ENCODE measurements at regions not wholly inside any gene's neighbourhood (a gene's known extent, or its start where the extent isn't known, plus 50 kb on each side); places are given as distances from the start of the nearest gene placed in this dataset.
"Not testable (repeated sequence)": the region's sequence is repeated elsewhere in the genome, so short reads cannot be mapped to it uniquely, and the experiment has no call there.

DNA sequence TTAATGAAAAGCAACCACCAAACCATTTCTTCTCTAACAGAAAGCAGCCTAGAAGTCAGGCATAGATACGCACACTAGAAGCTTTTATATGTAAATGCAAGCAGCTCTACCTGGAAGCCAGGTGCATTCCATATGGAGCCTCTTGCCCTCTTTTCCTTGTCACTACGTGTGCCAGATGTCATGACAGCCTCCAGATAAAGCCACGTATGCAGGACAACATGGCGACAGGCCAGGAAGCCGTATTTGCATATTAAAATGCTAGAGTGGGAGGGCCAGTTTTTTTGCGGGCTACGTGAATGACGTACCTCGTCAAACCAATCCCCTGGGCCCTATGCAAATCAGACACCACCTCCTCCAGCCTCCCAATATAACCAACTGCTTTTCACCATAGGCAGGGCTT is 308.1 kb upstream of the SPTLC3 start:
- no peak for DNase-seq

DNA sequence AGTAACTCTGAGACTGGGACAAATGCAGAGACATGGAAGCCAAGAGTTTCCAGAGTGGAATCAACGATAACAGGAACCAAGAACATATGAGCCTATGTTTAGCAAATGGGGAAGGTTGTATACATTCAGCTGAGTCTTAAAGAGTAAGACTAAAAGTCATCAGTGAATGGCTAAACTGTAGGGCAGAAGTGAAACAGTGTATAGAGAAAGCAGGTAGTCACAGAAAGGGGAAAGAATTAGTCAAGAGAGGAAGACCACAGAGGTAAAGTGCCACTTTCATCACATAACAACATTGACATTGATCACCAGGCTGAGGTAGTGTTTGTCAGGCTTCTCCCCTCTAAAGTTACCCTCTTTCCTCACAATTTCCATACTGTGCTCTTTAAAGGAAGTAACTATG is 306.5 kb upstream of the SPTLC3 start:
- DNase-seq: no peak

DNA sequence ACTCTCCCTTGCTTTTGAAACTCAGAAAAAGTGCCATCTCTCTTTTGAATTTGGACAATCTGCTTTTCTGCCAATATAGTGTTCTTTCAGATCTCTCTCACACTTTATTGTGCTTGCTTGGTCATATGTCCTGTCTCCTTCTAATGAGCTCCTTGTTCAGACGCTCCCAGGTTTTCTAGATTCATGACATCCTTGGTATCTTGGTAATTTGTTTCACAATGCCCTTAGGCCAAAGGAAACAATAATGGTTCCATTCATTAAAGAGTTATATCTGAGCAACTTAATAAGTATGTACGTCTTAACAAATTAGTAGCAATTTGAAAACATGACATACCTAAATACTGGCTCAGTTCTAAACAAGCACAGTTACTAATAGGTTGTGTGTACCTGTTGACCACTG is 293.4 kb upstream of the SPTLC3 start:
- no peak for DNase-seq

DNA sequence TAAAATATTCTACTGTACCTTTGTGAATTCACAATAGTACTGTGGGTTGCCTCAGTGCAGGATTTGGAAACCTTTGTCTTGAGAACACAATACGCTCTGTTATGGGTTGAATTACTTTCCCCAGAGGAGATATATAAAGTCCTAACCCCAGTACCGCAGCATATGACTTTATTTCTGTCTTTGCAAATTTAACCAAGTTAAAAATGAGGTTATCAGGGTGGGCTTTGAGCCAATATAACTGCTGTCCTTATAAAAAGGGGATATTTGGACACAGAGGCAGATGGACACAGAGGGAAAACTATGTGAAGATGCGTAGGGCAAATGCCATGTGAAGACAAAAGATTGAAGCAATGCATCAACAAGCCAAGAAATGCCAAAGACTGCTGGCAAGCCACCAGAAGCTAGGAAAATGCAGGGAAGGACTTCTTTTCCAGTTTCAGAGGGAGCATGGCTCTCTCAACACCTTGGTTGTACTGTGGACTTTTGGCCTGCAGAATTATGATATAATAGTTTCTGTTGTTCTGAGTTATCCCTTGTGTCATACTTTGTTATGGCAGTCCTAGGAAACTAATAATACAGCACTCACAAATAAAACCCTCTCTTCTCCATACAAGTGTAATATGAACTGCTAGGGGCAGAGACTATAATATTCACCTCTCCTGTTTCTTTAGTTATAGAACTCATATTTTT is 292.6 kb upstream of the SPTLC3 start:
- no peak for DNase-seq

DNA sequence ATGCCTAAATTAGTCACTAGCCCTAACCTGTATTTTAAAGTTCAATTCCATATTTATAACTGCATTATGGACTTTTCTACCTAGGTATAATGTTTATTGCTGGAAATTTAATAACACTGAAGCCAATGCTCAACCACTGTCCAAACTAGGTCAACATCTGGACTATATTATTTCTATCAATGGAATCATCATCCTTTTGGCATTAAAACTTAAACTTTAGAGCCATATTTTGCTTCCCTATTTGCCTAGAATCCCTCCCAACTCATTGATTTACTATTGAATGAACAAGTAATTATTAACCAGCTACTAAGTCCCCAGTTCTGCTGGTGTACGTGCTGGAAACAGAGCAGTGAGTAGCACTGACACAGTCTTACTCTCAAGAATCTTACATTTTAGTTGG is 291.7 kb upstream of the SPTLC3 start:
- DNase-seq: no peak

DNA sequence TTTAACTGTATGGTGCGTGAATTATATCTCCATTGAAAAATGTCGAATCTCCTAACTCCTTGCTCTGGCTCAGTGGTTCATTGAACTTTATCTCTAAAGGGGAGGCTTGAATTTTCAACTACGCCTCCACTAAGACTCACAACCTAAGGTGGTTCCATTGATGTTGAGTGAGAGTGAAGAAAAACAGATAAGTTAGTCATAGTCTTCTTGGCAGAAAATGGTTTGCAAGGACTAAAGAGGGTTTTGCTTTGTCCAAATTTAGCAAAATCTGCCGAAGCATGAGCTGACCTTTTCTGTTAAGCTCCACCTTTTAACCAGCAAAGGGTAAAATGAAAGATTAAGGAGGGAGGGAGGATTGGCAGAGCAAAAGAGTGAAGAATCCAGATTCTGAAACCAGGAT is 290.2 kb upstream of the SPTLC3 start:
- DNase-seq: no peak

DNA sequence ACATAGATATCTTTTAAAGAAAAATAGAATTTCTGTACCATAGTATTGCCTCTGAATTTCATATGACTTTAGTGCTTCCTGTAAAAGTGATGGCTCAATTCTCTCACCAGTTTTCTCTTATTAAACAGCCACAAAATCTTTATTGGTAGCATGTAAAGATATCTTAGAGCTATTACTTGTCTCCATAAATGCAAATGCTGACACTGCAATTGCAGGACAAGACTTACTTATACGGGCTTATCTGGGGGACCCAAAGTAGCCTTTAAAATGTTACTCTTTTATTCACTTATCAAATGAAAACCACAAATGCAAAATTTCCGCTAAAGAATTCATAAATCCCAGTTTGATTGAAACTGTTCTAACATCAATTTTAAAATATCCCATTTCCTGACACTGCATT is 287.1 kb upstream of the SPTLC3 start:
- no peak for DNase-seq

DNA sequence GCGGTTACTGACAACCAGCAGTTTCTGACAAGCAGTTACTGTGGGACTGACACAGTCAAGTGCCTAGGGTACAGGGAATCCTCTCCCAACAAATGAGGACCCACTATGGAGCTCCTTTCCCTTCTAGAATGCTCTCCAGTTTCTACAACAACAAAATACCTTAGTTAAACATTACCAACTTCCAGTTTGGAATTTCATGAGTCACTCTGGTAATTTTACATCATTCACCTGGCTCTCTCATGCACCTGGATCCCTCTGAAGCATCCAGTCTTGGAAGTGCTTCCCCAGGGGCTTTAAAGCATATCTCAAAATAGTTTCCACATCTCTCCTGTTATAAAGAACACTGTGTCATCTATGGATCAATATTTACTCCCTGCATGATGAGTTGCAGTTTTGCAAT is 286.7 kb upstream of the SPTLC3 start:
- DNase-seq: no peak

DNA sequence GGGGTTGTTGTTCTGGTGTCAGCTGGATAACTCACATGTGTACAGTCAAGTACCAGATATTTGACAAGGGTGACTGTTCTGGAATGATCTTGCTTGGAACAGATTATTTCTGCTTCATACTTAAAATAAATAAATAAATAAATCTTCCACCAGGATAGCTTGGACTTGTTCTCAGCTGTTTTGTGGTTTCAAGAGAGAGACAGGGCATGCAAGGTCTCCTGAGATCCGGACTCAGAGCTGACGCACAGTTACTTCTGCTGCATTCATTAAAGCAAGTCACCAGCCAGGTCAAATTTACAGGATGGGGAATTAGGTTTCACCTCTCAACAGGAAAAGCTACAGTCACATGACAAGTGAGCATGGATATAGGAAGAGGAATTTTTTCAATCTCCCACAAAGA is 285.0 kb upstream of the SPTLC3 start:
- DNase-seq: no peak

DNA sequence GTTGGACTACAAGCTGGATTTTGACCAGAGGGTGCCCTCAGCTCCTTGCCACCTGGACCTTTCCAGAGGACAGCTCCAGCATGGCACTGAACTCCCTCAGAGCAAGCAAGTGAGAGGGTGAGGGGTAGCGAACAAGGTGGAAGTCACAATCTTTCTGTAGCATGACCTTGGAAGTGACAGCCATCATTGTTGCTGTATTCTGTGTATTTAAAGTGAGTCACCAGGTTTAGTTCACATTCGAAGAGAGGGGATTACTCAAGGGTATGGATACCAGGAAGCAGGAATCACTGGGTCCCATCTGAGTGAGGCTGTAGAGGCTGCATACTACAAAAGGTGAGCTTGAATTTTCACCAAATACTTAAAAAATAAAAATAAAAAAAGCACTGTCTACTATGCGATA is 280.0 kb upstream of the SPTLC3 start:
- DNase-seq: no peak

DNA sequence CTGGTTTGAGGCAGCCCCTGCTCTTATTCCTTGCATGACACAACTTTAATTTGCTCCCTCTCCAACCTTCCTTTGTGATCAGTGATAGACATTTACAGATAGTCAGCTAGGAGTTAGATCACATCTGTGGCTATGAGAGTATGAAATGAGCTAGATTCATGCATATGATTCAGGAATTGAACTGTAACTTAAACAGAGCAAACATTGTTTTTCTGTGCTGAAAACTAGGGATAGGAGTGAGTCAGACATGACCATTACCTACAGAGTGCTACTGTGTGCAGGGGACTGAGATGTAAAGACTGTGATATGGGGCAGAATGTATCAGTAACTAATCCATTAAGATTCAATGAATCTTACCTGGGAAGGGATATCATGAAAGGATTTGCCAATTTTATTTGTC is 279.4 kb upstream of the SPTLC3 start:
- no peak for DNase-seq

DNA sequence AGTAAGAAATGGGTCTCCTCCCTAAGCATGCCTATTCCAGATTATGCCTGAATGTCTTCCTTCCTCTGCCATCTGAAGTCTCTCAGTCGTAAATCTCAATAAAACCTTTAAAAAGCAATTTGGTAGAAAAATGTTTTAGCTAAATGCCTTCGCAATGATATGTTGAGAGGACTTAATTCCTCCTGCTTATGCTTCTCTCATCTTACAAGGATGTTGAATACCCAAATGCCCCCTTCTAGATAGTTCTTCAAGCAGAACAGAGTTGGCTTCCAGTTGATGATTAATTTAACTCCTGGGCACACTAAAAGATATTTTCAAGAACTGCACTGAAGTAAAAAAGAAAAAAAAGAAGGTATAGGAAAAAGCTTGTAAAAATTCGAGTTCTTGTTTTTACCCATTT is 275.0 kb upstream of the SPTLC3 start:
- DNase-seq: no peak

DNA sequence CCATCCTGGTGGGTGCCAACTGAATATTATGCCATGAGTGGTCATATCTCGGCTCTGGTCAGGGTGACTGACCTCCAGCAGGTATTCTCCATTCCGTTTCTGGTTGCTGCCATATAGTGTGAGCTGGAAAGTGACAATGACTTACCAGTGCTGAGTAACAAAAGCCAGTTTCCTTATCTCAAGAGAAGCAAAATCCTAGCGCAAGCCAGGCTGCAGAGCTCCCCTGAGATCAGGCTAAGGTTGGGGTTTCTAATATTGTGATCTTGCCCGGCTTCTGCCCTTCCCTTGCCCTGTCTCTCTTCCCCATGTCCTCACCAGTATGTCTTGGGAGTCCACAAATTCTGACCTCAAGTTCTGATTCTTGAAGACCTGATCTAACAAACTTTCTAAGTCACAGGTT is 271.3 kb upstream of the SPTLC3 start:
- no peak for DNase-seq

DNA sequence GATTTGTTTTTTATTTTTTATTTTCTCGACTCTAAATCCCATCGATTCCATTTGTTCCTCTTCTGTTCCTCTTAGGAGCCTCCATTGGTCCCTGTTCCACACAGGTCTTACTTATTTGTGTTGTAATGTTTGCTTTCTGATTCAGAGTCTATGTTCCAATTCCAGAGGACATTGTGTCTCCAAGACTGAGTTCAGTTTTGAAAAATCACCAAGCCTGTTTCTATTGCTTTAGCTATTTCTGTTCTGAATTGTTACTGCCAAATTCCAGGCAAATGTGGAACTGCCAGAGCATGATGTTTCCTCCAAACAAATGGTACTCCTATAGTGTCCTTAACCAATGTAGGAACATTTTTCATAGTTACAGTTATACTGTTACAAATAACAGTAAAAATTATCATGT is 270.9 kb upstream of the SPTLC3 start:
- DNase-seq: no peak

DNA sequence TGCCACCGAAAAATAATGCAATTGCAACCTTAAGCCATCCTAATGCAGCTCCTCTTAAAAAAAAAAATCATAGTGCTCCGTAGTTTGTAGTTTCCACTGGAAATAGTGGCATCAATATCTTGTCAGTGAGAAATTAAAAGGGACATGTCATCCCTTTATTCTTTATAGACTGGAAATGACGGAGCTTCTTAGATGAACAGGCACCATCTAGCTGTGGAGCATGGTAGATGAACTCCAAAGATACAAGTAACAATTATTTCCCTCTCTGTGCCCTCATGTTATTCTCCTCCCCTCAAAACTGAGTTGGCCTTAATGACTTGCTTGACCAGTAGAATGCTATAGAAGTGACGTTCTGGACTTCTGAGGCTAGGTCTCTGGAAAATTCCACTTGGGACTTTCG is 268.1 kb upstream of the SPTLC3 start:
- DNase-seq: no peak

DNA sequence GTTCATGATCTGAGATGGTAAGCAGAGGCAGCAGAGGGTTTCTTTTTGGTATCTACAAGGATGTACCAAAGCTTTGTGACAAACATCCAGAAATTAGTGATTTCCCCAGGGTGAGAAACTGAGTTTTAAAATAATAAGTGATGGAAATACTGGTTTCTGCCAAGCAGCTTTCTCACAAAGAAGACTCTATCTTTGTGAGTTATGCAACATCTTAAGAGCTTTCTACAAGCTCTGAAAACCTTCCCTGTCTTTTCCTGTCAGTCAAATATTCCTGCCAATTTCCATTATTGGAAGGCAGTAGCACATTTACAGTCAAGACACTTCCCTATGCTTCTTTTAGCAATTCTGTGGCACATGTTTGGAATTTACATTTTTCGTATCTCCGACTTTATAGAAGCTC is 264.7 kb upstream of the SPTLC3 start:
- no peak for DNase-seq

DNA sequence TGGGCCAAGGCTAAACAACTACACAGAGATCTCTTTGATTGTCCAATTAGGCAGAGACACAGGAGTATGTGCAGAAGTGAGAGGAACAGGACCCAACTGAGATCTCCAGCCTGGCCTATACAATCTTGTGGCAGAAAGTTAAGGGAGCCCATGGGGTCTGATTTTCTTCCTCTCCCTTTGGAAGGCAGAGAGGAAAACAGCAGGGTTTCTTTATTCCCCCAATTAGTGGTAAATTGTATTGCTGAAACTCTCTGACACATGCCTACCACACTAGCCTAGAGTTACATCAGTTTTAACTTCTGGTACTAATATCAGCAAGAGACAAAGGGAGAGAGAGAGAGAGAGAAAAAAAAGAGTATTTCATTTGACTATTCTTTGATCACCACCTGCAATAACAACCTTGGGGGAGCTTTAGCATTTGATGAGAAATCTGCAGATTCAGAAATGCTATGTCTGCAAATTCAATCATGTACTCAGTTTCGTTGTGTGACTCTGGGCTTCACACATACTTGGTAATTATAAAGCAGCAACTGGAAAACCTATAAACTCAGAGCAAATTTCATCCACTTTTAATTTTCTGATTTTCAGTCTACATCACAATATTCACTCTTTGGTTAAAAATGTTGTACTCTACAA is 260.3 kb upstream of the SPTLC3 start:
- no peak for DNase-seq

DNA sequence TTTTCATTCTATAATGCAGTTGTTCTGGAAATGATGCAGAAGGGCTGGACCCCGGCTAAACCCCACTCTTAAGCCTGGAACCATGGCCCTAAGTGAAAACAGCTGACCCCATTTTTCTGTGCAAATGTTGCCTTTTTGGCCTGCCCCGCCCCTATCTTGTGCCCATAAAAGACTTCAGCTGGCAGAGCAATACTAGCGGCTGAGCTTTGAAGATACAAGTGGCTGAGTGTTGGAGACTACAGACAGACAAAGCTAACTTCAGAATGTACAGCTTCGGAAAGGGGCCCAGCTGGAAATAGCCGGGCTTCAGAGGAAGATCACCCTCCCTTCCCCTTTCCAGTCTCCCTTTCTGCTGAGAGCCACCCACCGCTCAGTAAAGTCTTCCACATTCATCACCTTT is 258.6 kb upstream of the SPTLC3 start:
- no peak for DNase-seq

DNA sequence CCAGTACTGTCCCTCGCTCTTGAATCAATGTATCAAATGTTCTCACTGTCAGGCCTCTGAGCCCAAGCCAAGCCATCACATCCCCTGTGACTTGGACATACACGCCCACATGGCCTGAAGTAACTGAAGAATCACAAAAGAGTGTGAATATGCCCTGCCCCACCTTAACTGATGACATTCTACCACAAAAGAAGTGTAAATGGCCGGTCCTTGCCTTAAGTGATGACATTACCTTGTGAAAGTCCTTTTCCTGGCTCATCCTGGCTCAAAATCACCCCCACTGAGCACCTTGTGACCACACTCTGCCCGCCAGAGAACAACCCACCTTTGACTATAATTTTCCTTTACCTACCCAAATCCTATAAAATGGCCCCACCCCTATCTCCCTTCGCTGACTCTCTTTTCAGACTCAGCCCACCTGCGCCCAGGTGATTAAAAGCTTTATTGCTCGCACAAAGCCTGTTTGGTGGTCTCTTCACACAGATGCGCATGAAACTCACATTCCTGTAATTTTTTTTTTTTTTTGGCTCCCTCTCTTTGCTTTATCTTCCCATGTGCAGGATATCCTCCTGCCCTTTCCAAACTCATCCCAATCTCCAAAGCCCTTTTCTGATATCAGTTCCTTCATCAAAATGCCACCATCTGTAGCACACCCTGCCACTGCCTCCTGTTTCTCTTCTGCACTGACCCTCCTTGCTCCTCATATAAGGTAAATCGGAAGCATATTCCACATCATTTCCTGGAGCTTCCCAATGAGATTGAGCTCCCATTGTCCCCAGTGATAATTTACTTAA is 255.7 kb upstream of the SPTLC3 start:
- DNase-seq: not testable (repeated sequence)

DNA sequence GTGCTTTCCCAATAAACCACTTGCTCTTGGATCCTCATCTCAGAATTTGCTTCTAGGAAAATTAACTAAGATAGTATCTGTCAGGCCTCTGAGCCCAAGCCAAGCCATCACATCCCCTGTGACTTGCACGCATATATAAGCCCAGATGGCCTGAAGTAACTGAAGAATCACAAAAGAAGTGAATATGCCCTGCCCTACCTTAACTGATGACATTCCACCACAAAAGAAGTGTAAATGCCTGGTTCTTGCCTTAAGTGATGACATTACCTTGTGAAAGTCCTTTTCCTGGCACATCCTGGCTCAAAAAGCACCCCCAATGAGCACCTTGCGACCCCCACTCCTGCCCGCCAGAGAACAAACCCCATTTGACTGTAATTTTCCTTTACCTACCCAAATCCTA is 255.0 kb upstream of the SPTLC3 start:
- not testable (repeated sequence) for DNase-seq

DNA sequence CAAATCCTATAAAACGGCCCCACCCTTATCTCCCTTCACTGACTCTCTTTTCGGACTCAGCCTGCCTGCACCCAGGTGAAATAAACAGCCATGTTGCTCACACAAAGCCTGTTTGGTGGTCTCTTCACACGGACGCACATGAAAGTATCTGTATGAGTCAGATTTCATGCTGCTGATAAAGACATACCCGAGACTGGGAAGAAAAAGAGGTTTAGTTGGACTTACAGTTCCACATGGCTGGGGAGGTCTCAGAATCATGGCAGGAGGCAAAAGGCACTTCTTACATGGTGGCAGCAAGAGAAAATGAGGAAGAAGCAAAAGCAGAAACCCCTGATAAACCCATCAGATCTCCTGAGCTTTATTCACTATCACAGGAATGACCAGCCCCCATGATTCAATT is 249.3 kb upstream of the SPTLC3 start:
- not testable (repeated sequence) for DNase-seq

DNA sequence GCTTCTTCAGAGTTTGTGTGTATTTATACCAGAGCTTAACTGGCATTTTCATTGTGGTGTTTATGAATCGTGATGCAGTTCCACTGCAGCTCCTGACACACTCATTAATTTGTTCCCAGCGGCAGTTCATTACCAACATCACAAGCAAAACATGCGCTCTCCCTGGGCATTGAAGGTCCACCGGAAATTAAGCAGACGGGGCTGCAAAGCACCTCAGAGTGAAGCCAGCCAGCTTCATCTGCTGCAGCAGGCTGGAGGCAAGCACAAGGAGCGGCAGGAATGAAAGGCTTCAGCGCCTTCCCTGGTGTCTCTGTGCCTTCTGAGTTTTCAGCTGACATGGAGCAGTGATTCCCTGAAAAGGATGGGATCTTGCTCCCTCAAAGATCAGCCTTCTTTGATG is 246.0 kb upstream of the SPTLC3 start:
- DNase-seq: no peak

DNA sequence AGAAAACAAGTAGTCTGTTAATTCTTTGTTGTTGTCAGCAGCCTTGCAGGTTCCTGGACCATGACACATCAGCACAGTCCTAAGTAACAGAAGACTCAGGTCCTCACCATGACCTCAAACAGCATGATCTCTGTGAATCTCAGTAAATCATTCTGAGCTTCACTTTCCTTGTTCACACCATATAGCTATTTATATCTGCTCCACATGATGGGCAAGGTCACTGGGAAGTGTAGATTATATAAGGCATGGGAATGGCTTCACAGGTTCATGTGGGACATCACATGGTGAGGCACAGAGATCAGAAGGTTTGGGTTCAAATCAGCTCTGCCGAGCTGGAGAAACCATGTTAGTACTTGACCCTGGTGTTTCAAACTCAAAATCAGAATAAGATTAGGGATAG is 245.4 kb upstream of the SPTLC3 start:
- DNase-seq: no peak

DNA sequence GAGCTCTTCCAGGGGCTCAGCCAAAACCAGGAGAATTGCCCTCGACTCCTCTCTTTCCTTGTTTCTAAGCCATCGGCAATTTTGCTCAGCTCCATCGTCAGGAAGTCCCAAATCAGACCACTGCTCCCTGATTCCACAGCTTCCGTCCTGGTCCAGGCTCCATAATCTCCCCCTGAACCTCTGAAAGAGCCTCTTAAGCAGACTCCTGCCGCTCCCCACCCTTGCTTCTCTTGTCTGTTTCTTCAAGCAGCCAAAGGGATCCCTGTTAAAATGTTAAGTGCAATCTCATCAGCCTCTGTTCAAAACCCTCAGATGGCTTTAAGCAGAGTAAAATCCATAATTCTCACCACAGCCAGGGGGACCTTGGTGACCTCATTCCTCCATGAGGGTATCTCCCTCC is 244.7 kb upstream of the SPTLC3 start:
- DNase-seq: no peak

All from NCI-H524 treated with DMSO at 0.1 percent for 48 hours (cell line).